ENCODE measurements at regions not wholly inside any gene's neighbourhood (a gene's known extent, or its start where the extent isn't known, plus 50 kb on each side); places are given as distances from the start of the nearest gene placed in this dataset.

DNA sequence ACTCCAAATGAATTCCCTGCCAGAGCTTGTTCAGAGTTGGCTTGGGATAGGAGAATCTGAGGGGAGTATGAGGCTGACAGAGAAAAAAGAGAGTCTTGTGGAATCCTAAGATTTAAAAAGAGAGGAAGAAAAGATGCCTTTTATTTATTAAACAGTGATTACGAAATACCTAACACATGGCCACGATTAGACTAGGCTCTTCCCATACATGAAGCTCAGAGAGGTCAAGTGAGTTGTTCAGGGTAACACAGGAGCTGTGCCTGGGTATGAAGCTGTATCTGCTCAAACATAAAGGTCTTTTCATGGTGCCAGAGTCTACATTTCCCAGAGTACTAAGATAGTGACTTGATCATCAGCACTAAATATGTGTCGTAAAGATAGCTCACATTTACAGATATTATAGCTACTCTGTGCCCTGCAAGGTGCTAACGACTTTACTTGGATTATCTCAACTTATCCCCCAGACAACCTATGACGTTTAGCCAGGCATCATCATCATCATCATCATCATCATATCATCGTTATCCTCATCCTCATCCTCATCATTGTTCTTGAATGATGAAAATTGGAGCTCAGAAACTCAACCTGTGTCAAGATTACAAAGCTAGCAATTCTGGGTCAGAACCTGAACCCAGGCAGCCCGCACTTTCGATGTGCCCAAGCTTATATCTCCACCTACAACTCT, 500.8 kb downstream of the NPIPA7 start:
- Mint-ChIP-seq H3K4me3 (ENCODE audit: unreplicated experiment) (no peak overlapping the region), H3K36me3 (ENCODE audit: low read depth) (no peaks in the 10 kb centered on the region), H3K27ac (ENCODE audit: unreplicated experiment) (no peak overlapping the region), H3K27me3 (ENCODE audit: low read depth) (peaks cover 6% of the 10 kb centered on the region), H3K9me3 (ENCODE audit: low read depth) (peaks cover 2% of the 10 kb centered on the region), H3K4me1 (ENCODE audit: low read depth) (no peaks in the 10 kb centered on the region)
- no peak for TF ChIP-seq CTCF (IDR thresholded peaks at IDR 0.05)
- DNase-seq (ENCODE audit: low spot score) = no peak

DNA sequence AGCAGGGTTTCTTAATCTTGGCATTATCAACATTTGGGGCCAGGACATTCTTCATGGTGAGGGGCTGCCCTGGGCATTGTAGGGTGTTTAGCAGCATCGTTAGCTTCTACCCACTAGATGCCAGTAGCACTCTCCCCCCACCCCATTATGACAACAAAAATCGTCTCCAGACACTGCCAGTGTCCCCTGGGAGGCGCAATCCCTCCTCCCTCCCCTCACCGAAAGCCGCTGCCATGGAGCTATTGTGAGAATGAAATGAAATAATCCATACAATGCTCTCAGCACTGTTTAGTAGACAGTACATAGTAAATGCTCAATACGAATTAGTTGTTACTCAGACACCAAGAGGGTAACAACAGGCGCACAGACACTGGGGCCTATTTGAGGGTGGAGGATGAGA, 502.9 kb downstream of the NPIPA7 start:
- no peaks in the 10 kb centered on the region for H3K4me1 Mint-ChIP-seq (ENCODE audit: low read depth)
- no peak for DNase-seq (ENCODE audit: low spot score)
- TF ChIP-seq CTCF (IDR thresholded peaks at IDR 0.05) = no peak
- peaks cover 3% of the 10 kb centered on the region for H3K27me3 Mint-ChIP-seq (ENCODE audit: low read depth)
- H3K36me3 Mint-ChIP-seq (ENCODE audit: low read depth) = no peaks in the 10 kb centered on the region
- peaks cover 2% of the 10 kb centered on the region for H3K9me3 Mint-ChIP-seq (ENCODE audit: low read depth)
- no peak overlapping the region for H3K4me3 Mint-ChIP-seq (ENCODE audit: unreplicated experiment)
- no peak overlapping the region for H3K27ac Mint-ChIP-seq (ENCODE audit: unreplicated experiment)

DNA sequence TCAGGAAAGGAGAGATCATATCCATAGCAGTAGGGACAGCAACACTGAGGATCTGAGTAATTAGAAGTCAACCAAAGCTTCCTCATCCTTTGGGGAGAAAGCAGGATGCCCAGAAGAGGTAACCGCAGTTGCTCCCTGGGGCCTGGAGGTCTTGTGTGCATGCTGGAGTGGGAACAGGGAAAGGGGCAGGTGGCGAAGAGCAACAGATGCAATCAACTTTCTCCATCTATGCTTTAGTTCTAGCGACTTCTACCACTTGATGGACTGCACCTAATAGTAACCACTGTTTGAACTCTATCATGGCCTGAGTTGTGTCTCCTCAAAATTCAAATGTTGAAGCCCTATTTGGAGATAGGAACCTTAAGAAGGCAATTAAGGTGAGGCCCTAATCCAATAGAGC, 503.8 kb downstream of the NPIPA7 start:
- Mint-ChIP-seq H3K27ac (ENCODE audit: unreplicated experiment) (no peak overlapping the region), H3K36me3 (ENCODE audit: low read depth) (no peaks in the 10 kb centered on the region), H3K4me3 (ENCODE audit: unreplicated experiment) (no peak overlapping the region), H3K27me3 (ENCODE audit: low read depth) (peaks cover 2% of the 10 kb centered on the region), H3K4me1 (ENCODE audit: low read depth) (no peaks in the 10 kb centered on the region), H3K9me3 (ENCODE audit: low read depth) (peaks cover 2% of the 10 kb centered on the region)
- no peak for TF ChIP-seq CTCF (IDR thresholded peaks at IDR 0.05)
- DNase-seq (ENCODE audit: low spot score) = no peak

- Mint-ChIP-seq H3K9me3 (ENCODE audit: low read depth) (peaks cover 2% of the 10 kb centered on the region), H3K4me1 (ENCODE audit: low read depth) (no peaks in the 10 kb centered on the region), H3K27ac (ENCODE audit: unreplicated experiment) (no peak overlapping the region), H3K36me3 (ENCODE audit: low read depth) (no peaks in the 10 kb centered on the region), H3K27me3 (ENCODE audit: low read depth) (peaks cover 2% of the 10 kb centered on the region), H3K4me3 (ENCODE audit: unreplicated experiment) (no peak overlapping the region)
- no peak for DNase-seq (ENCODE audit: low spot score)
- TF ChIP-seq CTCF (IDR thresholded peaks at IDR 0.05) = no peak
Observed at GRCh38 chr16:16884451-16884850, 505.5 kb downstream of the NPIPA7 start.

DNA sequence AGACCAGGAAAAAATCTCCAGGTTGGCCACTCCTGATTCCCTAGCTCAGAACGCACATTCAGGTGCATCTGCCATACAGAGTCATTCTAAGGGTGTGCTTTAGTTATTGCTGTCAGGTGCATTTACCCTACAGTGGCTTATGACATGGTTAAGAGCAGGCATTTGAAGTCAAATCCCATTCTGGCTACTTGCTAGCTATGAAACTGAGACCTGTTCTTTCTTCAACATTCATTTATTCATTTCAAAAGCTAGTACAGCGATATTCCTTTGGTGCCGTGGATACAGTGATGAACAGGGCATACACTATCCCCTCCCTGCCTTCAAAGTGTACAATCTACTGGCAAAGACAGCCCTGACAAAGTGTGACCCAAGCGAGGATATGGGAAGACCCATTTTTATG, 508.3 kb downstream of the NPIPA7 start:
- H3K27ac Mint-ChIP-seq (ENCODE audit: unreplicated experiment) = no peak overlapping the region
- peaks cover 2% of the 10 kb centered on the region for H3K9me3 Mint-ChIP-seq (ENCODE audit: low read depth)
- TF ChIP-seq CTCF (IDR thresholded peaks at IDR 0.05) = no peak
- no peaks in the 10 kb centered on the region for H3K27me3 Mint-ChIP-seq (ENCODE audit: low read depth)
- H3K36me3 Mint-ChIP-seq (ENCODE audit: low read depth) = no peaks in the 10 kb centered on the region
- no peaks in the 10 kb centered on the region for H3K4me1 Mint-ChIP-seq (ENCODE audit: low read depth)
- H3K4me3 Mint-ChIP-seq (ENCODE audit: unreplicated experiment) = no peak overlapping the region
- DNase-seq (ENCODE audit: low spot score) = no peak
